ENCODE measurements at regions not wholly inside any gene's neighbourhood (a gene's known extent, or its start where the extent isn't known, plus 50 kb on each side); places are given as distances from the start of the nearest gene placed in this dataset.

DNA sequence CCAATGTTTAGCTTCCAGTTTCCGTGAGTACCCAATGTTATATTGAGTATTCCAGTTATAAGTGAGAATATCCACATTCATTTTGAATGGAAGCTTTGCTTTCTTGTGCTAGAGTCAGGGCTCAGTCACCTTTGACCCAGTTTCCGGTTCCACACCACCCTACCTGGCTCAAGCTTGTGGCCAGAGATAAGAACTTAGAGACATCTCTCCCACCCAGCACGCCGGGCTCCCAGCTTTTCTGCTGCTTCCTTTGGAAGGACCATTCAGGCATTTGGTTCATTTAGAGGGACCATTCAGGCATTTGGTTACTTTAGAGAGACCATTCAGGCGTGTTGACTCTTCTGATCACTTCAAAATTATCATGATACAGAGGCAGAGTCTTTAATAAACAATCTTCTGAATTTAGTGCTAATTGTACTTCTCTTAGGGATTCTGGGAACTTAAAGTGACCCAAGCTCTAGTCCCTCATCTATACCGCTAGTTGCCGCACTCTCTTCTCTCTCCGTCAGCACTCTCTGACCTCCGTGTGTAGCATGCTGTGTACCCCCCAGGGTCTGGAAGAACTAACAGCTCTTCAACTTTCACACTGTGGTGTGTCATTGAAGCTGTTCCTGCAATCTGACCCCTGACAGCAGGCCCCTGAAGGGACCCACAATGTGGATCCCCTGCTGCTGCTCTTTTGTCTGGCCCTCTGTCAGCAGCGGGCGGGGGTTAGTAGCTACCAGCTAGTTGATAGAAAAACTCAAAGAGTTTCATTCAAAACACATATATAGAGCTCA is 943.1 kb downstream of the ARAP2 start:
- TF ChIP-seq, protein P1, sequence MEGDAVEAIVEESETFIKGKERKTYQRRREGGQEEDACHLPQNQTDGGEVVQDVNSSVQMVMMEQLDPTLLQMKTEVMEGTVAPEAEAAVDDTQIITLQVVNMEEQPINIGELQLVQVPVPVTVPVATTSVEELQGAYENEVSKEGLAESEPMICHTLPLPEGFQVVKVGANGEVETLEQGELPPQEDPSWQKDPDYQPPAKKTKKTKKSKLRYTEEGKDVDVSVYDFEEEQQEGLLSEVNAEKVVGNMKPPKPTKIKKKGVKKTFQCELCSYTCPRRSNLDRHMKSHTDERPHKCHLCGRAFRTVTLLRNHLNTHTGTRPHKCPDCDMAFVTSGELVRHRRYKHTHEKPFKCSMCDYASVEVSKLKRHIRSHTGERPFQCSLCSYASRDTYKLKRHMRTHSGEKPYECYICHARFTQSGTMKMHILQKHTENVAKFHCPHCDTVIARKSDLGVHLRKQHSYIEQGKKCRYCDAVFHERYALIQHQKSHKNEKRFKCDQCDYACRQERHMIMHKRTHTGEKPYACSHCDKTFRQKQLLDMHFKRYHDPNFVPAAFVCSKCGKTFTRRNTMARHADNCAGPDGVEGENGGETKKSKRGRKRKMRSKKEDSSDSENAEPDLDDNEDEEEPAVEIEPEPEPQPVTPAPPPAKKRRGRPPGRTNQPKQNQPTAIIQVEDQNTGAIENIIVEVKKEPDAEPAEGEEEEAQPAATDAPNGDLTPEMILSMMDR (IDR thresholded peaks at IDR 0.05), result no peak
- TF ChIP-seq POLR2AphosphoS5 (IDR thresholded peaks at IDR 0.05), result no peak
